PC-3 (cell line): ENCODE measurements at regions not wholly inside any gene's neighbourhood (a gene's known extent, or its start where the extent isn't known, plus 50 kb on each side); places are given as distances from the start of the nearest gene placed in this dataset.

ENCODE experiments used
- CTCF ChIP-seq: fragments of 300-600 bp; sonication (generic); conservative IDR thresholded peaks from 2 replicates; pipeline ENCODE4 v1.5.1; 2017; ENCODE audit warnings: antibody characterized with exemption, low read depth, mild to moderate bottlenecking, low read length
- EZH2 ChIP-seq: fragments of 300-600 bp; sonication (generic); IDR thresholded peaks from one replicate; pipeline ENCODE4 v1.6.1; 2017; ENCODE audit warnings: antibody characterized with exemption, mild to moderate bottlenecking, low read length; ENCODE audit not compliant: unreplicated experiment

GRCh38 chr3:152121270-152121636, 147.5 kb upstream of the MBNL1 start:
- TF ChIP-seq CTCF: no peak
- no peak for TF ChIP-seq EZH2
